ENCODE measurements at regions not wholly inside any gene's neighbourhood (a gene's known extent, or its start where the extent isn't known, plus 50 kb on each side); places are given as distances from the start of the nearest gene placed in this dataset.

- H3K4me1 ChIP-seq (ENCODE audit: control insufficient read depth in 1 of 2, low read depth in 2 of 2): no peaks in the 10 kb centered on the region
- H3K36me3 ChIP-seq: no peaks in the 10 kb centered on the region
- H3K27me3 ChIP-seq (replicated peaks; ENCODE audit: insufficient read depth): no peaks in the 10 kb centered on the region
- H3K27ac ChIP-seq: no peak overlapping the region
- no peak for TF ChIP-seq CTCF (IDR thresholded peaks at IDR 0.05)
- no peak overlapping the region for H3K4me3 ChIP-seq
- ATAC-seq (ENCODE audit: insufficient number of reproducible peaks, low FRiP score, low read depth) (no peak), DNase-seq (ENCODE audit: low spot score) (no peak)
- no peaks in the 10 kb centered on the region for H3K9me3 ChIP-seq
These were observed 857.8 kb upstream of the B3GALT2 start for GRCh38 chr1:194043984-194044755.

GRCh38 chr1:194042736-194043135 is 856.3 kb upstream of the B3GALT2 start:
- no peaks in the 10 kb centered on the region for H3K27me3 ChIP-seq (replicated peaks; ENCODE audit: insufficient read depth)
- no peak for ATAC-seq (ENCODE audit: insufficient number of reproducible peaks, low FRiP score, low read depth)
- no peak for TF ChIP-seq CTCF (IDR thresholded peaks at IDR 0.05)
- H3K36me3 ChIP-seq: no peaks in the 10 kb centered on the region
- H3K4me3 ChIP-seq: no peak overlapping the region
- no peak overlapping the region for H3K27ac ChIP-seq
- no peaks in the 10 kb centered on the region for H3K9me3 ChIP-seq
- no peak for DNase-seq (ENCODE audit: low spot score)
- H3K4me1 ChIP-seq (ENCODE audit: control insufficient read depth in 1 of 2, low read depth in 2 of 2): no peaks in the 10 kb centered on the region

DNA sequence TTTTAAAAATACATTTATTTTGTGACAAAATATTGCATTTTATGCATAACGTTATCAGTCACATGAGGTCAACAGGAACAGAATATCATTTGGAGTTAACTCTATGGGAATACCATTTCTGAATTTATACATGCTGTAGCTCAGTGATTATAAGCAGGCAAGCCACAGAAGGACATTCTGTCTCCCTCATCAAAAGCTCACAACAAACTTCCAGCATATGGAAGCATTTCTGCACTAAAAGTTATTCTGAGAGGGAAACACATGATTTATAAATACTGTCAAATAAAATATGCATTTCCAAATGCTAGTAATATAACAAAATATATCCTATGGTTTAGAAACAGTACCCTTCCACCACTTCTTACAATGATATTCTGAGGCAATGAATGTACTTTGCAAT is 854.1 kb upstream of the B3GALT2 start:
- TF ChIP-seq CTCF (IDR thresholded peaks at IDR 0.05): no peak
- no peaks in the 10 kb centered on the region for H3K4me1 ChIP-seq (ENCODE audit: control insufficient read depth in 1 of 2, low read depth in 2 of 2)
- no peak overlapping the region for H3K4me3 ChIP-seq
- no peak for ATAC-seq (ENCODE audit: insufficient number of reproducible peaks, low FRiP score, low read depth)
- H3K9me3 ChIP-seq: no peaks in the 10 kb centered on the region
- H3K36me3 ChIP-seq: no peaks in the 10 kb centered on the region
- H3K27ac ChIP-seq: no peak overlapping the region
- no peak for DNase-seq (ENCODE audit: low spot score)
- H3K27me3 ChIP-seq (replicated peaks; ENCODE audit: insufficient read depth): no peaks in the 10 kb centered on the region

GRCh38 chr1:194039578-194039977 is 853.2 kb upstream of the B3GALT2 start:
- ATAC-seq (ENCODE audit: insufficient number of reproducible peaks, low FRiP score, low read depth): no peak

DNA sequence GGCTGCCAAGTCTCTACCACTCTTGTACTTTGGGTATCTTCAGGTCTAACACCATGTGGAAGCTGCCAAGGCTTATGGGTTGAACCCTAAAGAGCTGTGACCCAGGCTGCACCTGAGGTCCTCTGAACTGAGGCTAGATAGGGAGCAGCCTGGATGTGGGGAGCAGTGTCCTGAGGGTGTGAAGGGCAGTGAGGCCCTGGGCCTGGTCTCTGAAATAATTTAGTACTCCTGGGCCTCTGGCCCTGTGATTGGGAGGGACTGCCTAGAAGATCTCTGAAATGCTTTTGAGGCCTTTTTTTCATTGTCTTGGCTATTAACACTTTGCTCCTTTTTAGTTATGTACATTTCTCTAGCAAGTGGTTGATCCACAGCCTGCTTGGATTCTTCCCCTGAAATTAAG is 847.2 kb upstream of the B3GALT2 start:
- ATAC-seq (ENCODE audit: insufficient number of reproducible peaks, low FRiP score, low read depth): no peak
- Histone ChIP-seq H3K27me3 (replicated peaks; ENCODE audit: insufficient read depth) (no peaks in the 10 kb centered on the region), H3K4me3 (no peak overlapping the region), H3K36me3 (no peaks in the 10 kb centered on the region), H3K4me1 (ENCODE audit: control insufficient read depth in 1 of 2, low read depth in 2 of 2) (no peaks in the 10 kb centered on the region), H3K27ac (no peak overlapping the region), H3K9me3 (no peaks in the 10 kb centered on the region)
- no peak for DNase-seq (ENCODE audit: low spot score)
- no peak for TF ChIP-seq CTCF (IDR thresholded peaks at IDR 0.05)

More at GRCh38 chr1:194039578-194039977, 853.2 kb upstream of the B3GALT2 start:
- no peaks in the 10 kb centered on the region for H3K27me3 ChIP-seq (replicated peaks; ENCODE audit: insufficient read depth)
- TF ChIP-seq CTCF (IDR thresholded peaks at IDR 0.05): no peak
- H3K27ac ChIP-seq: no peak overlapping the region
- no peaks in the 10 kb centered on the region for H3K9me3 ChIP-seq
- DNase-seq (ENCODE audit: low spot score): no peak
- H3K36me3 ChIP-seq: no peaks in the 10 kb centered on the region
- no peaks in the 10 kb centered on the region for H3K4me1 ChIP-seq (ENCODE audit: control insufficient read depth in 1 of 2, low read depth in 2 of 2)
- no peak overlapping the region for H3K4me3 ChIP-seq
